Endothelial cell (in vitro differentiated cells): ENCODE measurements at regions not wholly inside any gene's neighbourhood (a gene's known extent, or its start where the extent isn't known, plus 50 kb on each side); places are given as distances from the start of the nearest gene placed in this dataset.

Experiments
- DNase-seq: peaks from one replicate; pipeline ENCODE4 v3.0.0; 2021; ENCODE audit warnings: low spot score
- H3K27ac Mint-ChIP-seq: one replicate; pipeline ENCODE4 v1.8.0; 2021; ENCODE audit warnings: mixed read lengths, inconsistent platforms; ENCODE audit not compliant: unreplicated experiment
- H3K27me3 Mint-ChIP-seq: one replicate; pipeline ENCODE4 v1.8.0; 2021; ENCODE audit warnings: mild to moderate bottlenecking, moderate library complexity, mixed read lengths, inconsistent platforms; ENCODE audit not compliant: unreplicated experiment
- H3K36me3 Mint-ChIP-seq: one replicate; pipeline ENCODE4 v1.8.0; 2021; ENCODE audit warnings: mild to moderate bottlenecking, low read depth, mixed read lengths, inconsistent platforms; ENCODE audit not compliant: unreplicated experiment
- H3K4me1 Mint-ChIP-seq: one replicate; pipeline ENCODE4 v1.8.0; 2021; ENCODE audit warnings: mild to moderate bottlenecking, mixed read lengths, inconsistent platforms; ENCODE audit not compliant: unreplicated experiment
- H3K4me3 Mint-ChIP-seq: one replicate; pipeline ENCODE4 v1.8.0; 2021; ENCODE audit warnings: mild to moderate bottlenecking, mixed read lengths, inconsistent platforms; ENCODE audit not compliant: unreplicated experiment
- H3K9me3 Mint-ChIP-seq: one replicate; pipeline ENCODE4 v1.8.0; 2021; ENCODE audit warnings: mixed read lengths, inconsistent platforms; ENCODE audit not compliant: unreplicated experiment
- CTCF ChIP-seq: fragments of 200-600 bp; sonication (generic); IDR thresholded peaks from one replicate; pipeline ENCODE4 v1.5.0; 2021; ENCODE audit warnings: antibody characterized with exemption; ENCODE audit not compliant: unreplicated experiment

DNA sequence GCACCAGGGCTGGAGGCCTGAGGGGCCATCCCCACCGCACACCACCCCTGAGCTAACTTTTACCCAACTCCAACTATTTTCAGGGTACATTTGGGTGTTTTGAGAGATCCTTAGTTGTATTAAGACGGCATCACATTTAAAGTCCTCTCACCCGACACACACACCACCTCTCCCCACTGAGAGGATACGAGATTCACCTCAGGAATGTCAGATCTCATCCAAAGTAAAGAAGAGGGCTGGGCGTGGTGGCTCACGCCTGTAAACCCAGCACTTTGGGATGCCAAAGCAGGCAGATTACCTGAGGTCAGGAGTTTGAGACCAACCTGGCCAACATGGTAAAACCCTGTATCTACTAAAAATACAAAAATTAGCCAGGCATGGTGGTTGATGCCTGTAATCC, 88.4 kb downstream of the RBFOX3 start:
- Mint-ChIP-seq H3K4me1 (peaks cover 9% of the 10 kb centered on the region), H3K4me3 (no peak overlapping the region), H3K27me3 (peaks cover 10% of the 10 kb centered on the region), H3K36me3 (peaks cover 2% of the 10 kb centered on the region), H3K27ac (no peak overlapping the region), H3K9me3 (no peaks in the 10 kb centered on the region)
- no peak for TF ChIP-seq CTCF
- no peak for DNase-seq

DNA sequence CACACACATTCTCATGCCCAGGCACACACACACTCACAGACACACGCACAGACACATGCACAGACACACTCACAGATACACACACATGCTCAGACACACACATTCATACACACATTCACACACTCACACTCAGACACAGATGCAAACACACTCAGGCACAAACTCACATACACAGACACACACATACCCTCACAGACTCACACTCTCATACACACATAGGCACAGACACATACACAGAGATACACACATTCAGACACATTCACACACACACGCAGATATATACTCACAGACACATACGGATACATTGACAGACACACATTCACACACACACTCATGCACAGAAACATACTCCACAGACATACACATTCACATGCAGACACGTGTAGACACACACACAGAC, 89.6 kb downstream of the RBFOX3 start:
- Mint-ChIP-seq H3K27ac (no peak overlapping the region), H3K4me1 (peaks cover 16% of the 10 kb centered on the region), H3K27me3 (peaks cover 10% of the 10 kb centered on the region), H3K36me3 (peaks cover 2% of the 10 kb centered on the region), H3K9me3 (no peaks in the 10 kb centered on the region), H3K4me3 (no peak overlapping the region)
- no peak for TF ChIP-seq CTCF
- DNase-seq, result no peak

- no peaks in the 10 kb centered on the region for H3K9me3 Mint-ChIP-seq
- DNase-seq, result no peak
- H3K36me3 Mint-ChIP-seq, result peaks cover 1% of the 10 kb centered on the region
- peaks cover 16% of the 10 kb centered on the region for H3K4me1 Mint-ChIP-seq
- H3K27me3 Mint-ChIP-seq, result peaks cover 8% of the 10 kb centered on the region
- no peak overlapping the region for H3K4me3 Mint-ChIP-seq
- H3K27ac Mint-ChIP-seq, result no peak overlapping the region
- no peak for TF ChIP-seq CTCF
These were observed 90.4 kb downstream of the RBFOX3 start for GRCh38 chr17:79520167-79521165.

GRCh38 chr17:79519601-79520000, 91.2 kb downstream of the RBFOX3 start:
- Mint-ChIP-seq H3K36me3 (no peaks in the 10 kb centered on the region), H3K4me3 (no peak overlapping the region), H3K9me3 (no peaks in the 10 kb centered on the region), H3K27ac (no peak overlapping the region), H3K4me1 (peaks cover 16% of the 10 kb centered on the region), H3K27me3 (peaks cover 7% of the 10 kb centered on the region)
- no peak for TF ChIP-seq CTCF
- DNase-seq, result no peak
